Activated CD8-positive, alpha-beta T cell treated with anti-CD3 and anti-CD28 coated beads for 36 hours (primary cell): ENCODE measurements at regions not wholly inside any gene's neighbourhood (a gene's known extent, or its start where the extent isn't known, plus 50 kb on each side); places are given as distances from the start of the nearest gene placed in this dataset.
"Not testable (repeated sequence)": the region's sequence is repeated elsewhere in the genome, so short reads cannot be mapped to it uniquely, and the experiment has no call there.

Source experiments
- ATAC-seq: fragments of 200-7000 bp; cut with Tn5 transposase; one replicate; pipeline ENCODE4 v1.10.0; 2021; ENCODE audit warnings: mild to moderate bottlenecking, moderate library complexity
- CTCF ChIA-PET: fragments of 350-600 bp; sonication (Branson Sonifier 250); formaldehyde crosslinking; loops from one replicate; lab custom pipeline; 2021; ENCODE audit warnings: antibody characterized with exemption; lab: Charles Lee
- POLR2A ChIA-PET: fragments of 350-600 bp; sonication (Branson Sonifier 250); formaldehyde crosslinking; loops from one replicate; lab custom pipeline; 2021; ENCODE audit warnings: antibody characterized with exemption; lab: Charles Lee
- DNase-seq: peaks from one replicate; pipeline ENCODE4 v3.0.0-alpha.2; 2020
- H3K27ac Mint-ChIP-seq: one replicate; pipeline ENCODE4 v1.8.0; 2021; ENCODE audit warnings: mild to moderate bottlenecking, mixed read lengths
- H3K27me3 Mint-ChIP-seq: one replicate; pipeline ENCODE4 v1.8.0; 2021; ENCODE audit warnings: mixed read lengths
- H3K36me3 Mint-ChIP-seq: one replicate; pipeline ENCODE4 v1.8.0; 2021; ENCODE audit warnings: low read depth, mixed read lengths
- H3K4me1 Mint-ChIP-seq: one replicate; pipeline ENCODE4 v1.8.0; 2021; ENCODE audit warnings: low read depth, mixed read lengths
- H3K4me3 Mint-ChIP-seq: one replicate; pipeline ENCODE4 v1.8.0; 2021; ENCODE audit warnings: mild to moderate bottlenecking, moderate library complexity, mixed read lengths
- H3K9me3 Mint-ChIP-seq: one replicate; pipeline ENCODE4 v1.8.0; 2021; ENCODE audit warnings: mixed read lengths
- CTCF ChIP-seq: fragments of 200-600 bp; IDR thresholded peaks from one replicate; pipeline ENCODE4 v1.8.0; 2022; ENCODE audit warnings: antibody characterized with exemption, mild to moderate bottlenecking
- intact Hi-C: fragments of 100-400 bp; cut with micrococcal nuclease; formaldehyde crosslinking; loops from one replicate; pipeline ENCODE4 v1.10.0; 2022

- no peak overlapping the region for H3K27ac Mint-ChIP-seq
- no peaks in the 10 kb centered on the region for H3K27me3 Mint-ChIP-seq
- H3K9me3 Mint-ChIP-seq = peaks cover 2% of the 10 kb centered on the region
- ChIA-PET POLR2A (no interaction called here), CTCF (no interaction called here)
- no peaks in the 10 kb centered on the region for H3K36me3 Mint-ChIP-seq
- intact Hi-C loops = no loop called here
- TF ChIP-seq CTCF = no peak
- no peak overlapping the region for H3K4me3 Mint-ChIP-seq
- no peak for ATAC-seq
- H3K4me1 Mint-ChIP-seq = no peaks in the 10 kb centered on the region
- DNase-seq = no peak
These were observed 534.3 kb upstream of the OLFM3 start for GRCh38 chr1:102531036-102531435.

- H3K4me1 Mint-ChIP-seq = no peaks in the 10 kb centered on the region
- H3K27ac Mint-ChIP-seq = no peak overlapping the region
- intact Hi-C loops = no loop called here
- H3K36me3 Mint-ChIP-seq = no peaks in the 10 kb centered on the region
- ChIA-PET POLR2A (no interaction called here), CTCF (no interaction called here)
- H3K4me3 Mint-ChIP-seq = no peak overlapping the region
- ATAC-seq (no peak), DNase-seq (no peak)
- no peaks in the 10 kb centered on the region for H3K27me3 Mint-ChIP-seq
- peaks cover 2% of the 10 kb centered on the region for H3K9me3 Mint-ChIP-seq
- no peak for TF ChIP-seq CTCF
These were observed 532.7 kb upstream of the OLFM3 start for GRCh38 chr1:102529446-102529845.

GRCh38 chr1:102500758-102501157 is 504.0 kb upstream of the OLFM3 start:
- ATAC-seq (no peak), DNase-seq (no peak)
- H3K36me3 Mint-ChIP-seq = no peaks in the 10 kb centered on the region
- no peak for TF ChIP-seq CTCF
- H3K27ac Mint-ChIP-seq = no peak overlapping the region
- intact Hi-C loops = no loop called here
- CTCF ChIA-PET = no interaction called here
- H3K9me3 Mint-ChIP-seq = peaks cover 13% of the 10 kb centered on the region
- POLR2A ChIA-PET = no interaction called here
- no peak overlapping the region for H3K4me3 Mint-ChIP-seq
- H3K4me1 Mint-ChIP-seq = no peaks in the 10 kb centered on the region
- no peaks in the 10 kb centered on the region for H3K27me3 Mint-ChIP-seq

- no peak overlapping the region for H3K27ac Mint-ChIP-seq
- intact Hi-C loops = no loop called here
- no peaks in the 10 kb centered on the region for H3K27me3 Mint-ChIP-seq
- H3K4me3 Mint-ChIP-seq = no peak overlapping the region
- no peaks in the 10 kb centered on the region for H3K36me3 Mint-ChIP-seq
- CTCF ChIA-PET = no interaction called here
- no peak for TF ChIP-seq CTCF
- POLR2A ChIA-PET = no interaction called here
- H3K9me3 Mint-ChIP-seq = peaks cover 13% of the 10 kb centered on the region
- DNase-seq (no peak), ATAC-seq (no peak)
- H3K4me1 Mint-ChIP-seq = no peaks in the 10 kb centered on the region
These were observed 502.2 kb upstream of the OLFM3 start for GRCh38 chr1:102498929-102499328.

- H3K27me3 Mint-ChIP-seq, H3K36me3 Mint-ChIP-seq, CTCF ChIA-PET, POLR2A ChIA-PET, H3K27ac Mint-ChIP-seq, H3K4me1 Mint-ChIP-seq, intact Hi-C loops, DNase-seq, ATAC-seq, H3K4me3 Mint-ChIP-seq: not testable (repeated sequence)
- H3K9me3 Mint-ChIP-seq = peaks cover 15% of the 10 kb centered on the region
These were observed 501.1 kb upstream of the OLFM3 start for GRCh38 chr1:102497810-102498209.

- intact Hi-C loops = no loop called here
These were observed 475.8 kb upstream of the OLFM3 start for GRCh38 chr1:102472520-102472919.

More at GRCh38 chr1:102472520-102472919, 475.8 kb upstream of the OLFM3 start:
- Mint-ChIP-seq H3K36me3 (no peaks in the 10 kb centered on the region), H3K27me3 (no peaks in the 10 kb centered on the region), H3K4me3 (no peak overlapping the region), H3K27ac (no peak overlapping the region), H3K9me3 (no peaks in the 10 kb centered on the region), H3K4me1 (no peaks in the 10 kb centered on the region)
- ATAC-seq = no peak
- DNase-seq = no peak
- TF ChIP-seq CTCF = no peak
- POLR2A ChIA-PET = no interaction called here
- CTCF ChIA-PET = no interaction called here
